HEK293 (cell line): ENCODE measurements at regions not wholly inside any gene's neighbourhood (a gene's known extent, or its start where the extent isn't known, plus 50 kb on each side); places are given as distances from the start of the nearest gene placed in this dataset.

Experiments
- CTCF ChIA-PET: fragments of 350-600 bp; formaldehyde crosslinking; extraction: SDS; loops from one replicate; lab custom pipeline; 2021; ENCODE audit warnings: antibody characterized with exemption; lab: Yijun Ruan, JAX
- POLR2A ChIA-PET: fragments of 300-600 bp; formaldehyde crosslinking; extraction: SDS; loops from one replicate; lab custom pipeline; 2020; ENCODE audit warnings: antibody characterized with exemption, inconsistent platforms; lab: Yijun Ruan, JAX
- H3K27ac ChIP-seq: fragments of 200-500 bp; sonication (Bioruptor generic); 2 replicates; pipeline ENCODE4 v1.5.1; 2014; ENCODE audit warnings: low read depth, low read length, control low read depth, inconsistent platforms; ENCODE audit errors: extremely low read depth
- H3K36me3 ChIP-seq, 2 experiments: fragments of 200-500 bp in 1 of 2; sonication (Bioruptor generic) in 1 of 2; 1 replicate in 1 of 2; 2 replicates in 1 of 2; pipeline ENCODE4 v1.5.1; 2014 to 2017; ENCODE audit warnings: inconsistent platforms in 2 of 2, low read length in 2 of 2; ENCODE audit not compliant: control insufficient read depth in 2 of 2, insufficient read depth in 1 of 2
- H3K4me1 ChIP-seq: fragments of 200-500 bp; sonication (Bioruptor generic); 2 replicates; pipeline ENCODE4 v1.5.1; 2014; ENCODE audit warnings: mild to moderate bottlenecking, low read length, inconsistent platforms; ENCODE audit not compliant: control insufficient read depth, insufficient read depth
- H3K4me3 ChIP-seq: 2 replicates; pipeline ENCODE4 v1.5.1; 2011; ENCODE audit warnings: low read depth, mild to moderate bottlenecking, control low read depth, low read length, moderate library complexity
- H3K9me3 ChIP-seq: fragments of 200-500 bp; sonication (Bioruptor generic); 2 replicates; pipeline ENCODE4 v1.5.1; 2014; ENCODE audit warnings: low read depth, low read length, inconsistent platforms; ENCODE audit not compliant: control insufficient read depth, insufficient read depth
- BCL11B ChIP-seq: fragments of 450-650 bp; formaldehyde crosslinking; IDR thresholded peaks from 2 replicates; pipeline ENCODE4 v1.5.1; 2016; ENCODE audit warnings: low read depth, missing biosample characterization, missing genetic modification characterization
- HOXC10 ChIP-seq: sonication (generic); formaldehyde crosslinking; IDR thresholded peaks from 2 replicates; pipeline ENCODE4 v1.8.1; 2023; ENCODE audit warnings: mild to moderate bottlenecking, missing genetic modification reagents
- IKZF3 ChIP-seq: fragments of 450-650 bp; IDR thresholded peaks from 2 replicates; pipeline ENCODE4 v1.5.0; 2018; ENCODE audit warnings: missing biosample characterization, mild to moderate bottlenecking, missing genetic modification characterization, moderate library complexity
- KLF10 ChIP-seq: fragments of 450-650 bp; IDR thresholded peaks from 2 replicates; pipeline ENCODE4 v1.5.1; 2018; ENCODE audit warnings: missing biosample characterization, mild to moderate bottlenecking, missing genetic modification characterization
- MEIS1 ChIP-seq: sonication (generic); formaldehyde crosslinking; IDR thresholded peaks from 2 replicates; pipeline ENCODE4 v1.8.1; 2022; ENCODE audit warnings: missing genetic modification reagents, mild to moderate bottlenecking, borderline replicate concordance
- MYNN ChIP-seq: fragments of 450-650 bp; formaldehyde crosslinking; IDR thresholded peaks from 2 replicates; pipeline ENCODE4 v1.5.1; 2016; ENCODE audit warnings: missing biosample characterization, missing genetic modification characterization, borderline replicate concordance
- PRDM1 ChIP-seq: fragments of 450-650 bp; formaldehyde crosslinking; IDR thresholded peaks from 2 replicates; pipeline ENCODE4; 2016; ENCODE audit warnings: missing biosample characterization, missing genetic modification characterization
- SP2 ChIP-seq: fragments of 450-650 bp; formaldehyde crosslinking; IDR thresholded peaks from 2 replicates; pipeline ENCODE4 v1.5.1; 2016; ENCODE audit warnings: missing biosample characterization, missing genetic modification characterization
- SP3 ChIP-seq: fragments of 450-650 bp; formaldehyde crosslinking; IDR thresholded peaks from 2 replicates; pipeline ENCODE4 v1.5.1; 2016; ENCODE audit warnings: missing biosample characterization, missing genetic modification characterization
- ZBTB8A ChIP-seq: fragments of 450-650 bp; formaldehyde crosslinking; IDR thresholded peaks from 2 replicates; pipeline ENCODE4 v1.5.1; 2016; ENCODE audit warnings: missing biosample characterization, missing genetic modification characterization
- ZFP41 ChIP-seq: fragments of 450-650 bp; formaldehyde crosslinking; IDR thresholded peaks from 2 replicates; pipeline ENCODE4 v1.5.1; 2016; ENCODE audit warnings: missing biosample characterization, missing genetic modification characterization, borderline replicate concordance
- ZFP69B ChIP-seq: fragments of 450-650 bp; formaldehyde crosslinking; IDR thresholded peaks from 2 replicates; pipeline ENCODE4 v1.5.1; 2016; ENCODE audit warnings: missing biosample characterization, missing genetic modification characterization
- ZNF121 ChIP-seq: fragments of 450-650 bp; formaldehyde crosslinking; IDR thresholded peaks from 2 replicates; pipeline ENCODE4 v1.5.1; 2016; ENCODE audit warnings: missing biosample characterization, missing genetic modification characterization
- ZNF140 ChIP-seq: fragments of 450-650 bp; formaldehyde crosslinking; IDR thresholded peaks from 2 replicates; pipeline ENCODE4 v1.5.1; 2016; ENCODE audit warnings: missing biosample characterization, missing genetic modification characterization
- ZNF184 ChIP-seq: fragments of 450-650 bp; IDR thresholded peaks from 2 replicates; pipeline ENCODE4 v1.5.1; 2018; ENCODE audit warnings: missing biosample characterization, mild to moderate bottlenecking, missing genetic modification characterization
- ZNF211 ChIP-seq: fragments of 450-650 bp; formaldehyde crosslinking; IDR thresholded peaks from 2 replicates; pipeline ENCODE4 v1.5.1; 2016; ENCODE audit warnings: low read depth, missing biosample characterization, missing genetic modification characterization
- ZNF274 ChIP-seq, 2 experiments: fragments of 200-500 bp in 1 of 2; fragments of 450-650 bp in 1 of 2; sonication (Bioruptor generic) in 1 of 2; formaldehyde crosslinking in 1 of 2; IDR thresholded peaks; 2 replicates each; pipeline versions ENCODE4 v1.5.1 to v1.6.1; 2014 to 2016; ENCODE audit warnings: borderline replicate concordance in 1 of 2, inconsistent platforms in 1 of 2, low read length in 1 of 2, missing biosample characterization in 1 of 2, missing genetic modification characterization in 1 of 2
- ZNF391 ChIP-seq: fragments of 450-650 bp; formaldehyde crosslinking; IDR thresholded peaks from 2 replicates; pipeline ENCODE4 v1.5.1; 2016; ENCODE audit warnings: low read depth, missing biosample characterization, missing genetic modification characterization, borderline replicate concordance
- ZNF404 ChIP-seq: fragments of 450-650 bp; formaldehyde crosslinking; IDR thresholded peaks from 2 replicates; pipeline ENCODE4 v1.5.1; 2017; ENCODE audit warnings: missing biosample characterization, missing genetic modification characterization
- ZNF501 ChIP-seq: fragments of 450-650 bp; formaldehyde crosslinking; IDR thresholded peaks from 2 replicates; pipeline ENCODE4 v1.5.1; 2016; ENCODE audit warnings: missing biosample characterization, missing genetic modification characterization
- ZNF510 ChIP-seq: fragments of 450-650 bp; formaldehyde crosslinking; IDR thresholded peaks from 2 replicates; pipeline ENCODE4 v1.5.1; 2018; ENCODE audit warnings: mild to moderate bottlenecking, missing genetic modification characterization, missing biosample characterization; ENCODE audit not compliant: insufficient replicate concordance
- ZNF513 ChIP-seq: fragments of 450-650 bp; IDR thresholded peaks from 2 replicates; pipeline ENCODE4 v1.5.1; 2018; ENCODE audit warnings: missing biosample characterization, missing genetic modification characterization
- ZNF518A ChIP-seq: fragments of 450-650 bp; formaldehyde crosslinking; conservative IDR thresholded peaks from 2 replicates; pipeline ENCODE4 v1.5.1; 2016; ENCODE audit warnings: low read depth, missing biosample characterization, missing genetic modification characterization
- ZNF544 ChIP-seq: fragments of 450-650 bp; formaldehyde crosslinking; IDR thresholded peaks from 2 replicates; pipeline ENCODE4 v1.5.0; 2017; ENCODE audit warnings: missing biosample characterization, missing genetic modification characterization
- ZNF561 ChIP-seq: fragments of 450-650 bp; IDR thresholded peaks from 2 replicates; pipeline ENCODE4 v1.5.1; 2018; ENCODE audit warnings: missing biosample characterization, missing genetic modification characterization, borderline replicate concordance
- ZNF596 ChIP-seq: fragments of 450-650 bp; IDR thresholded peaks from 2 replicates; pipeline ENCODE4 v1.5.0; 2018; ENCODE audit warnings: missing biosample characterization, mild to moderate bottlenecking, missing genetic modification characterization, moderate library complexity
- ZNF600 ChIP-seq: fragments of 450-650 bp; formaldehyde crosslinking; IDR thresholded peaks from 2 replicates; pipeline ENCODE4 v1.5.1; 2016; ENCODE audit warnings: missing biosample characterization, missing genetic modification characterization
- ZNF624 ChIP-seq: fragments of 450-650 bp; formaldehyde crosslinking; IDR thresholded peaks from 2 replicates; pipeline ENCODE4 v1.5.1; 2017; ENCODE audit warnings: missing biosample characterization, missing genetic modification characterization
- ZNF791 ChIP-seq: fragments of 450-650 bp; formaldehyde crosslinking; IDR thresholded peaks from 2 replicates; pipeline ENCODE4 v1.5.1; 2016; ENCODE audit warnings: missing biosample characterization, missing genetic modification characterization
- ZSCAN30 ChIP-seq: fragments of 450-650 bp; IDR thresholded peaks from 2 replicates; pipeline ENCODE4 v1.5.1; 2018; ENCODE audit warnings: missing biosample characterization, mild to moderate bottlenecking, missing genetic modification characterization, moderate library complexity
- TF ChIP-seq, protein P1 (sequence below): fragments of 450-650 bp; formaldehyde crosslinking; IDR thresholded peaks from 2 replicates; pipeline ENCODE4 v1.5.1; 2016; ENCODE audit warnings: missing biosample characterization, missing genetic modification characterization

DNA sequence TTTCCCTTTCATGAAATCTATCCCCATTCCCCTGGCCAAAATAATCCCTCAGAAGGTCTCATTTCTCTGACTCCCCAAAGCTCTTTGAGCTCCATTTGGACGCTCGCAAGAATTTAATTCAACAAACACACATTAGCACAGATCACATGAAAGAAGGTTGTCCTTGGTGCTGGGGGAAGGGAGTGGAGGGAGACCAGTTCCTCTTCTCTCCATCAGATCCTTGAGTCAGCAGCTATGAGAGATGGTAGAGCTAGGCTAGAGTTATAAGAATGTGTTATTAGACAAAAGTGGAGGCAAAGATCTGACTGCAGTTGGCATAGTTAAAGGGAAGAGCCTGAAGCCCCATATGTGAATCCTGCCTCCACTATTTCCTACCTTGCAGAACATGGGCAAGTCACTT, 184.2 kb upstream of the CDYL start:
- CTCF ChIA-PET: interaction anchor here (1.0 kb wide), 1 partner anchor 257 kb away, joined by 3 read pairs; no protein-coding TSS in a partner anchor
- H3K9me3 ChIP-seq: no peaks in the 10 kb centered on the region
- H3K4me3 ChIP-seq: no peak overlapping the region
- no peaks in the 10 kb centered on the region for H3K36me3 ChIP-seq
- no peak overlapping the region for H3K27ac ChIP-seq
- POLR2A ChIA-PET: no interaction called here
- no peaks in the 10 kb centered on the region for H3K4me1 ChIP-seq
- TF ChIP-seq ZNF391 (tag by site-specific recombination): no peak
- TF ChIP-seq PRDM1: no peak
- TF ChIP-seq, protein P1, sequence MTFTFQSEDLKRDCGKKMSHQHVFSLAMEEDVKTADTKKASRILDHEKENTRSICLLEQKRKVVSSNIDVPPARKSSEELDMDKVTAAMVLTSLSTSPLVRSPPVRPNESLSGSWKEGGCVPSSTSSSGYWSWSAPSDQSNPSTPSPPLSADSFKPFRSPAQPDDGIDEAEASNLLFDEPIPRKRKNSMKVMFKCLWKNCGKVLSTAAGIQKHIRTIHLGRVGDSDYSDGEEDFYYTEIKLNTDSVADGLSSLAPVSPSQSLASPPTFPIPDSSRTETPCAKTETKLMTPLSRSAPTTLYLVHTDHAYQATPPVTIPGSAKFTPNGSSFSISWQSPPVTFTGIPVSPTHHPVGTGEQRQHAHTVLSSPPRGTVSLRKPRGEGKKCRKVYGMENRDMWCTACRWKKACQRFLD (tag by site-specific recombination): no peak
- no peak for TF ChIP-seq ZNF140 (tag by site-specific recombination)
- no peak for TF ChIP-seq ZNF404 (tag by site-specific recombination)
- TF ChIP-seq ZNF518A (tag by site-specific recombination): no peak
- TF ChIP-seq ZNF184 (tag by site-specific recombination): no peak
- TF ChIP-seq SP2: no peak
- no peak for TF ChIP-seq HOXC10 (CRISPR knock-in tag)
- TF ChIP-seq ZNF600: no peak
- TF ChIP-seq ZNF791 (tag by site-specific recombination): no peak
- no peak for TF ChIP-seq ZBTB8A (tag by site-specific recombination)
- TF ChIP-seq KLF10 (tag by site-specific recombination): no peak
- no peak for TF ChIP-seq ZSCAN30
- TF ChIP-seq ZNF274 (IDR thresholded peaks at IDR 0.05; ENCODE audit: low read length): no peak
- no peak for TF ChIP-seq ZNF274 (tag by site-specific recombination; IDR thresholded peaks at IDR 0.05; ENCODE audit: borderline replicate concordance)
- no peak for TF ChIP-seq ZNF510 (tag by site-specific recombination)
- no peak for TF ChIP-seq ZFP69B (tag by site-specific recombination)
- TF ChIP-seq ZNF121: no peak
- no peak for TF ChIP-seq ZNF513 (tag by site-specific recombination)
- TF ChIP-seq ZNF596 (tag by site-specific recombination): no peak

DNA sequence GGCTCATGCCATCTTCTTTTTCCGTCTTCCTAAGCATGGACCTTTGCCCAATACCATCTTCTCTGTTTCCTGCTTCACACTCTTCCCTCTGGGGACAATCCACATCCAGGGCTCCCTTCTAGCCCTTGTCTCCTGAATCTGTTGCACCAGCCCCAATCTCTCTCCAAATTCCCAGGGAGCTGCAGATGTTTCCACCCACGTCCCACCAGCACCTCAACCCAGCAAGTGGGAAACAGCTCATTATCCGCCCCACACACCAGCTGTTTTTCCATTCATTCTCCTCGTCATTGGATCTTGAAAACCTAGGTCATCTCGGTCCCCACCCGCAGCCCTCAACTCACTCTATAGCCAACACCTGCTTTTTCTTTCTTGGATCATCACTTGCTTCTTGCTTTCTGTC, 185.0 kb upstream of the CDYL start:
- ChIA-PET POLR2A (no interaction called here), CTCF (interaction anchor here (1.0 kb wide), 1 partner anchor 256 kb away, joined by 3 read pairs; no protein-coding TSS in a partner anchor)
- H3K27ac ChIP-seq: no peak overlapping the region
- H3K4me3 ChIP-seq: no peak overlapping the region
- no peaks in the 10 kb centered on the region for H3K36me3 ChIP-seq
- H3K9me3 ChIP-seq: no peaks in the 10 kb centered on the region
- no peaks in the 10 kb centered on the region for H3K4me1 ChIP-seq
- TF ChIP-seq SP3: no peak
- no peak for TF ChIP-seq BCL11B (tag by site-specific recombination)
- no peak for TF ChIP-seq ZFP41 (tag by site-specific recombination)
- no peak for TF ChIP-seq MYNN (tag by site-specific recombination)
- no peak for TF ChIP-seq ZFP69B (tag by site-specific recombination)
- TF ChIP-seq KLF10 (tag by site-specific recombination): no peak
- no peak for TF ChIP-seq MEIS1 (CRISPR knock-in tag)
- TF ChIP-seq ZNF561 (tag by site-specific recombination): no peak
- TF ChIP-seq ZNF600: no peak
- TF ChIP-seq ZNF501 (tag by site-specific recombination): no peak
- no peak for TF ChIP-seq ZNF211 (tag by site-specific recombination)
- TF ChIP-seq ZNF544 (tag by site-specific recombination): no peak
- no peak for TF ChIP-seq IKZF3 (tag by site-specific recombination)
- no peak for TF ChIP-seq ZNF624 (tag by site-specific recombination)
